ENCODE measurements at regions not wholly inside any gene's neighbourhood (a gene's known extent, or its start where the extent isn't known, plus 50 kb on each side); places are given as distances from the start of the nearest gene placed in this dataset.

DNA sequence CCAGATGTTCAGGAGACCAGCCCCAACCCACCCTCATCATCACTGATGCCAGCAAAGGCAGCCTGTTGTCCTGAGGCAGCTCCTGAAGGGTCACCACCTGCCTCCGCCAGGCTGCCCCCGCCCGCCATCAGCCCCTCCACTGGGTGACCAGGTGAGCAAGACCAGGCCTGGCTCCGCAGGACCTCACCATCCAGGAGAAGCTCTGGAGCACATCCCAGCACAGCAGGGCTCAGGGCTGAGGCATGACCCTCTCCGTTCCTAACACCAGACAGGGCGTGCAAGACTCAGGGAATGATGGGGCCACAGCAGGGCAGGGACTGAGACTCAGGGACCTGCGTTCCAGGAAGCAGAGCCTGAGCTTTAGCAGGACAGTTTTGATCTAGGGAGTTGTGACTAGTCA is 218.8 kb upstream of the RAB6C start:
- H3K4me1 ChIP-seq (ENCODE audit: control insufficient read depth, low read length): no peaks in the 10 kb centered on the region
- no peak overlapping the region for H3K4me2 ChIP-seq (ENCODE audit: low read length)
- H4K20me1 ChIP-seq (ENCODE audit: control insufficient read depth, insufficient read depth, low read depth, low read length): no peaks in the 10 kb centered on the region
- H3K9me3 ChIP-seq (ENCODE audit: control insufficient read depth, insufficient read depth, low read length): no peaks in the 10 kb centered on the region
- H3K27me3 ChIP-seq (ENCODE audit: control insufficient read depth, low read length): no peaks in the 10 kb centered on the region
- H3K4me3 ChIP-seq (ENCODE audit: low read length): no peak overlapping the region
- no peaks in the 10 kb centered on the region for H3K9me2 ChIP-seq (replicated peaks; ENCODE audit: control insufficient read depth, low read length)
- no peak overlapping the region for H3K27ac ChIP-seq (ENCODE audit: low read depth, low read length)
- no peaks in the 10 kb centered on the region for H3K79me2 ChIP-seq (ENCODE audit: control insufficient read depth, low read length)
- TF ChIP-seq, protein P1, sequence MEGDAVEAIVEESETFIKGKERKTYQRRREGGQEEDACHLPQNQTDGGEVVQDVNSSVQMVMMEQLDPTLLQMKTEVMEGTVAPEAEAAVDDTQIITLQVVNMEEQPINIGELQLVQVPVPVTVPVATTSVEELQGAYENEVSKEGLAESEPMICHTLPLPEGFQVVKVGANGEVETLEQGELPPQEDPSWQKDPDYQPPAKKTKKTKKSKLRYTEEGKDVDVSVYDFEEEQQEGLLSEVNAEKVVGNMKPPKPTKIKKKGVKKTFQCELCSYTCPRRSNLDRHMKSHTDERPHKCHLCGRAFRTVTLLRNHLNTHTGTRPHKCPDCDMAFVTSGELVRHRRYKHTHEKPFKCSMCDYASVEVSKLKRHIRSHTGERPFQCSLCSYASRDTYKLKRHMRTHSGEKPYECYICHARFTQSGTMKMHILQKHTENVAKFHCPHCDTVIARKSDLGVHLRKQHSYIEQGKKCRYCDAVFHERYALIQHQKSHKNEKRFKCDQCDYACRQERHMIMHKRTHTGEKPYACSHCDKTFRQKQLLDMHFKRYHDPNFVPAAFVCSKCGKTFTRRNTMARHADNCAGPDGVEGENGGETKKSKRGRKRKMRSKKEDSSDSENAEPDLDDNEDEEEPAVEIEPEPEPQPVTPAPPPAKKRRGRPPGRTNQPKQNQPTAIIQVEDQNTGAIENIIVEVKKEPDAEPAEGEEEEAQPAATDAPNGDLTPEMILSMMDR (IDR thresholded peaks at IDR 0.05; ENCODE audit: low read depth, low read length, poor library complexity, severe bottlenecking): no peak
- TF ChIP-seq EZH2phosphoT487 (IDR thresholded peaks at IDR 0.05; ENCODE audit: borderline replicate concordance, low read length): no peak
- no peaks in the 10 kb centered on the region for H3F3A ChIP-seq (ENCODE audit: control insufficient read depth, insufficient read depth)
- H3K36me3 ChIP-seq (ENCODE audit: control insufficient read depth, low read length): no peaks in the 10 kb centered on the region

DNA sequence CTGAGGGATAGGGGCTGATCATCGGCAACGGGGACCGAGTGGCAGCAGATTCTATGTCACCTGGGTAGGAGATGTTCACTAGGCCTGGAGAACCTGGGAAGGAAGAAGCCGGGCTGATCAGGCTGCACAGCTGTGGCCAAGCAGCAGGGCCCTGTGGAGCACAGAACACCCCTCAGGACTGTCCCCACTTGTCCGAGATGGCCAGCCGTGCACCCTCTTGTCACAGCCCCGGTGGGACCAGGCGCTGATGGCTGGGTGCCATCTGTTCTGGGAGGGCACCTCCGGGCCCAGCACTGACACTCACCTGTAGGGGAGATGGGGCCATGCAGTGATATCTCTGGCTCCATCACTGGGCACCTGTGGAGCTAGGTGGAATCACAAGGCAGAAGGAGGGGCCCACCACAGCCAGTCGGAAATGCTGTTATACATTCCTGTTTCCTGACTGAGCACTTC is 217.9 kb upstream of the RAB6C start:
- H3K79me2 ChIP-seq (ENCODE audit: control insufficient read depth, low read length): no peaks in the 10 kb centered on the region
- H3K36me3 ChIP-seq (ENCODE audit: control insufficient read depth, low read length): no peaks in the 10 kb centered on the region
- no peak overlapping the region for H3K4me2 ChIP-seq (ENCODE audit: low read length)
- no peaks in the 10 kb centered on the region for H3K9me3 ChIP-seq (ENCODE audit: control insufficient read depth, insufficient read depth, low read length)
- TF ChIP-seq, protein P1 (IDR thresholded peaks at IDR 0.05; ENCODE audit: low read depth, low read length, poor library complexity, severe bottlenecking): no peak
- TF ChIP-seq EZH2phosphoT487 (IDR thresholded peaks at IDR 0.05; ENCODE audit: borderline replicate concordance, low read length): no peak
- H4K20me1 ChIP-seq (ENCODE audit: control insufficient read depth, insufficient read depth, low read depth, low read length): no peaks in the 10 kb centered on the region
- no peak overlapping the region for H3K27ac ChIP-seq (ENCODE audit: low read depth, low read length)
- H3K4me3 ChIP-seq (ENCODE audit: low read length): no peak overlapping the region
- H3K27me3 ChIP-seq (ENCODE audit: control insufficient read depth, low read length): no peaks in the 10 kb centered on the region
- H3K9me2 ChIP-seq (replicated peaks; ENCODE audit: control insufficient read depth, low read length): no peaks in the 10 kb centered on the region
- H3F3A ChIP-seq (ENCODE audit: control insufficient read depth, insufficient read depth): no peaks in the 10 kb centered on the region
- H3K4me1 ChIP-seq (ENCODE audit: control insufficient read depth, low read length): no peaks in the 10 kb centered on the region

DNA sequence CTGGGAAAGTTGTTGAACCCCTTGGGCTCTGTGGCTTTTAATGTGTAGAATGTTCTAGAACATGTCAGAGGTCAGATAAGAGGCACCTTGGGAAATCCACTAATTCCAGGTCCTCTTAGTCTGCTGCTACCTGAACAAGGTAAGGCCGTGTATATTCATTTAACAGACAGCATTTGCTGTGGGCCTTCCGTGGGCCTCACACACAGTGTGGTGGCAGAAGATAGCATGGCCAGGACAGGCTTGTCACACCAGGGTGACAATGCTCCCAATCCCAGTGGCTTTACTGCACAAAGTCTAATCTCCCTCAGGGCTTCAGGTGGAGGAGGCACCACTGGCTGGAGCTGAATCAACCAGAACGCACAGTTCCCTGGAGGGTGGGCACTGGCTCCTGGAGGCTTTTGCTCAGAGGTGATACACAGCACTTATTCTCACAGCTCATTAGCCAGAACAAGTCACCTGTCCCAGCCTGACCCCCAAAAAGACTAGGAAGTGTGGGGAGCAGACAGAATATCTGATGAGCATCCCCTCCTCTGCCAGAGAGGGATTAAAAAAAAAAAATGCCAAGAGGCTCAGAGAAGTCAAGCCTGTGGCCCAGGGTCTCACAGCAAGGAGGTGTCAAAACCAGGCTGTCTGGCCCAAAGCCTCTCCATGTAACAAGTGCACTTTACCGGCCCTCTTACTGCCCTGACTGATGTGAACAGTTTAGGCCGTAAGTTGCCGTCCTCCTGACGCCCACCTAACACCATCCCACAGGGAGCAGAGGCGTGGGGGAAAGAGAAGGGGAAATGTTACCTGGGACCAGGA is 216.9 kb upstream of the RAB6C start:
- no peak overlapping the region for H3K4me2 ChIP-seq (ENCODE audit: low read length)
- no peak overlapping the region for H3K27ac ChIP-seq (ENCODE audit: low read depth, low read length)
- H3K36me3 ChIP-seq (ENCODE audit: control insufficient read depth, low read length): no peaks in the 10 kb centered on the region
- no peaks in the 10 kb centered on the region for H3K9me2 ChIP-seq (replicated peaks; ENCODE audit: control insufficient read depth, low read length)
- H3K27me3 ChIP-seq (ENCODE audit: control insufficient read depth, low read length): no peaks in the 10 kb centered on the region
- no peaks in the 10 kb centered on the region for H3K79me2 ChIP-seq (ENCODE audit: control insufficient read depth, low read length)
- no peaks in the 10 kb centered on the region for H4K20me1 ChIP-seq (ENCODE audit: control insufficient read depth, insufficient read depth, low read depth, low read length)
- no peak overlapping the region for H3K4me3 ChIP-seq (ENCODE audit: low read length)
- H3K9me3 ChIP-seq (ENCODE audit: control insufficient read depth, insufficient read depth, low read length): no peaks in the 10 kb centered on the region
- H3F3A ChIP-seq (ENCODE audit: control insufficient read depth, insufficient read depth): no peaks in the 10 kb centered on the region
- no peak for TF ChIP-seq EZH2phosphoT487 (IDR thresholded peaks at IDR 0.05; ENCODE audit: borderline replicate concordance, low read length)
- TF ChIP-seq, protein P1 (IDR thresholded peaks at IDR 0.05; ENCODE audit: low read depth, low read length, poor library complexity, severe bottlenecking): no peak
- H3K4me1 ChIP-seq (ENCODE audit: control insufficient read depth, low read length): no peaks in the 10 kb centered on the region

Measured in DOHH2 (cell line).